Stimulated activated CD4-positive, alpha-beta T cell treated with anti-CD3 and anti-CD28 coated beads, Interleukin-4, amount 100 ng/mL, for 4 hours (primary cell): ENCODE measurements at regions not wholly inside any gene's neighbourhood (a gene's known extent, or its start where the extent isn't known, plus 50 kb on each side); places are given as distances from the start of the nearest gene placed in this dataset.

ENCODE experiments used
- DNase-seq, 2 experiments: peaks; one replicate each; pipeline ENCODE4 v3.0.0-alpha.2; 2020

GRCh38 chr6:147621263-147621662 lies 112.8 kb downstream of the SAMD5 start:
- DNase-seq = no peak

GRCh38 chr6:147621961-147622360 lies 113.5 kb downstream of the SAMD5 start:
- DNase-seq = no peak

GRCh38 chr6:147624946-147625515 lies 116.5 kb downstream of the SAMD5 start:
- DNase-seq = no peak

- DNase-seq = no peak
Observed at GRCh38 chr6:147625946-147626345, 117.5 kb downstream of the SAMD5 start.

GRCh38 chr6:147627411-147627810 lies 118.9 kb downstream of the SAMD5 start:
- DNase-seq = no peak

GRCh38 chr6:147633191-147633590 lies 124.7 kb downstream of the SAMD5 start:
- DNase-seq = no peak

GRCh38 chr6:147637620-147638195 lies 129.2 kb downstream of the SAMD5 start:
- DNase-seq = no peak

- DNase-seq = no peak
Observed at GRCh38 chr6:147639279-147639678, 130.8 kb downstream of the SAMD5 start.

- DNase-seq = no peak
Observed at GRCh38 chr6:147640606-147641005, 132.1 kb downstream of the SAMD5 start.

GRCh38 chr6:147641511-147641910 lies 133.0 kb downstream of the SAMD5 start:
- no peak for DNase-seq

GRCh38 chr6:147642458-147642857 lies 134.0 kb downstream of the SAMD5 start:
- no peak for DNase-seq

GRCh38 chr6:147643341-147644200 lies 135.1 kb downstream of the SAMD5 start:
- DNase-seq = no peak

GRCh38 chr6:147648916-147649315 lies 140.4 kb downstream of the SAMD5 start:
- no peak for DNase-seq

GRCh38 chr6:147651249-147652063 lies 143.0 kb downstream of the SAMD5 start:
- DNase-seq = no peak

- no peak for DNase-seq
Observed at GRCh38 chr6:147653631-147654030, 145.1 kb downstream of the SAMD5 start.

GRCh38 chr6:147654103-147654845 lies 145.8 kb downstream of the SAMD5 start:
- DNase-seq = no peak

GRCh38 chr6:147660334-147661311 lies 152.1 kb downstream of the SAMD5 start:
- no peak for DNase-seq

GRCh38 chr6:147662646-147663045 lies 154.2 kb downstream of the SAMD5 start:
- DNase-seq = no peak

GRCh38 chr6:147664092-147664491 lies 155.6 kb downstream of the SAMD5 start:
- no peak for DNase-seq

- no peak for DNase-seq
Observed at GRCh38 chr6:147666255-147666654, 157.8 kb downstream of the SAMD5 start.

- no peak for DNase-seq
Observed at GRCh38 chr6:147667082-147667481, 158.6 kb downstream of the SAMD5 start.
